ENCODE measurements at regions not wholly inside any gene's neighbourhood (a gene's known extent, or its start where the extent isn't known, plus 50 kb on each side); places are given as distances from the start of the nearest gene placed in this dataset.

DNA sequence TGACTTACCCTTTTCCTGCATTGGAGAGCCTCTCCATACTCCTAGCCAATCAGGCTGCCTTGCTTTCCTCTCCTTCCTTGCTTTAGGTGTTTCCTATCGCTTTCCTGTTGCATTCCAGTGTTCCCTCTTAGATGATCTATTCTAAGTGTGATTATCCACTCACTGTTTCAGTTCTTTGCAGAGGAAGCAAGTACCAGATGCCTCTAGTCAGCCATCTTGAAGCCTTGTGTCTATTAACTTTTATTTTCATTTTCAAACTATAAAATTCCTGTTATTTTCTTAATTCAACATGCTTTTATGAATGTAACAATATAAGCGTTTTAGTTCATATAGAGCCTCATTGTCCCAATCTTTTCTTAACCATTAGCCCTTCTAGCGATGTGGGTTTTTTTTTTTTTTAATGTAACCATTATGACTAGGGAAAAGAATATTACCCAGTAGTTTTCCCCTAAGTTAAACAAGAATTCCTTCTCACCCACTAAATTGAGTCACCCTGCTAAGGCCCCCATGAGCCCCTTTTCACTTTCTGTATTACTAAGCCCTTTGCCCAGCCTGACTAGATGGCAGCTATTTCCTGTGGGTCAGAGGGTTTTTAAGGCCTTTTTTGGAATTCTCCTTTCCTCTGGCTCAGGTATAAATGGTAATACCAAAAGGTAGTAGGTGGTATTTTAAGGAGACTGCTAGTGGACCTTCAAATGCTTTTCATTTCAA, 229.4 kb upstream of the CTNNB1 start:
- no peak for TF ChIP-seq TBL1XR1 (IDR thresholded peaks at IDR 0.05; ENCODE audit: low read length in 2 of 2)
- TF ChIP-seq, protein P1, sequence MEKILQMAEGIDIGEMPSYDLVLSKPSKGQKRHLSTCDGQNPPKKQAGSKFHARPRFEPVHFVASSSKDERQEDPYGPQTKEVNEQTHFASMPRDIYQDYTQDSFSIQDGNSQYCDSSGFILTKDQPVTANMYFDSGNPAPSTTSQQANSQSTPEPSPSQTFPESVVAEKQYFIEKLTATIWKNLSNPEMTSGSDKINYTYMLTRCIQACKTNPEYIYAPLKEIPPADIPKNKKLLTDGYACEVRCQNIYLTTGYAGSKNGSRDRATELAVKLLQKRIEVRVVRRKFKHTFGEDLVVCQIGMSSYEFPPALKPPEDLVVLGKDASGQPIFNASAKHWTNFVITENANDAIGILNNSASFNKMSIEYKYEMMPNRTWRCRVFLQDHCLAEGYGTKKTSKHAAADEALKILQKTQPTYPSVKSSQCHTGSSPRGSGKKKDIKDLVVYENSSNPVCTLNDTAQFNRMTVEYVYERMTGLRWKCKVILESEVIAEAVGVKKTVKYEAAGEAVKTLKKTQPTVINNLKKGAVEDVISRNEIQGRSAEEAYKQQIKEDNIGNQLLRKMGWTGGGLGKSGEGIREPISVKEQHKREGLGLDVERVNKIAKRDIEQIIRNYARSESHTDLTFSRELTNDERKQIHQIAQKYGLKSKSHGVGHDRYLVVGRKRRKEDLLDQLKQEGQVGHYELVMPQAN (IDR thresholded peaks at IDR 0.05; ENCODE audit: borderline replicate concordance) = no peak
- no peak for TF ChIP-seq ARID2 (IDR thresholded peaks at IDR 0.05)
- TF ChIP-seq, protein P2, sequence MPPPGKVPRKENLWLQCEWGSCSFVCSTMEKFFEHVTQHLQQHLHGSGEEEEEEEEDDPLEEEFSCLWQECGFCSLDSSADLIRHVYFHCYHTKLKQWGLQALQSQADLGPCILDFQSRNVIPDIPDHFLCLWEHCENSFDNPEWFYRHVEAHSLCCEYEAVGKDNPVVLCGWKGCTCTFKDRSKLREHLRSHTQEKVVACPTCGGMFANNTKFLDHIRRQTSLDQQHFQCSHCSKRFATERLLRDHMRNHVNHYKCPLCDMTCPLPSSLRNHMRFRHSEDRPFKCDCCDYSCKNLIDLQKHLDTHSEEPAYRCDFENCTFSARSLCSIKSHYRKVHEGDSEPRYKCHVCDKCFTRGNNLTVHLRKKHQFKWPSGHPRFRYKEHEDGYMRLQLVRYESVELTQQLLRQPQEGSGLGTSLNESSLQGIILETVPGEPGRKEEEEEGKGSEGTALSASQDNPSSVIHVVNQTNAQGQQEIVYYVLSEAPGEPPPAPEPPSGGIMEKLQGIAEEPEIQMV (tag; conservative IDR thresholded peaks at IDR 0.05; ENCODE audit: low read depth) = no peak
- TF ChIP-seq, protein P3, sequence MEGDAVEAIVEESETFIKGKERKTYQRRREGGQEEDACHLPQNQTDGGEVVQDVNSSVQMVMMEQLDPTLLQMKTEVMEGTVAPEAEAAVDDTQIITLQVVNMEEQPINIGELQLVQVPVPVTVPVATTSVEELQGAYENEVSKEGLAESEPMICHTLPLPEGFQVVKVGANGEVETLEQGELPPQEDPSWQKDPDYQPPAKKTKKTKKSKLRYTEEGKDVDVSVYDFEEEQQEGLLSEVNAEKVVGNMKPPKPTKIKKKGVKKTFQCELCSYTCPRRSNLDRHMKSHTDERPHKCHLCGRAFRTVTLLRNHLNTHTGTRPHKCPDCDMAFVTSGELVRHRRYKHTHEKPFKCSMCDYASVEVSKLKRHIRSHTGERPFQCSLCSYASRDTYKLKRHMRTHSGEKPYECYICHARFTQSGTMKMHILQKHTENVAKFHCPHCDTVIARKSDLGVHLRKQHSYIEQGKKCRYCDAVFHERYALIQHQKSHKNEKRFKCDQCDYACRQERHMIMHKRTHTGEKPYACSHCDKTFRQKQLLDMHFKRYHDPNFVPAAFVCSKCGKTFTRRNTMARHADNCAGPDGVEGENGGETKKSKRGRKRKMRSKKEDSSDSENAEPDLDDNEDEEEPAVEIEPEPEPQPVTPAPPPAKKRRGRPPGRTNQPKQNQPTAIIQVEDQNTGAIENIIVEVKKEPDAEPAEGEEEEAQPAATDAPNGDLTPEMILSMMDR (IDR thresholded peaks at IDR 0.05 in 2 of 3, conservative IDR thresholded peaks at IDR 0.05 in 1 of 3; ENCODE audit: insufficient read depth in 2 of 3, low read depth in 1 of 3, low read length in 3 of 3) = no peak
- TF ChIP-seq FOXP1 (CRISPR knock-in tag; IDR thresholded peaks at IDR 0.05) = no peak
- no peak for TF ChIP-seq JUNB (CRISPR knock-in tag; conservative IDR thresholded peaks at IDR 0.05)
